ENCODE measurements at regions not wholly inside any gene's neighbourhood (a gene's known extent, or its start where the extent isn't known, plus 50 kb on each side); places are given as distances from the start of the nearest gene placed in this dataset.
"Not testable (repeated sequence)": the region's sequence is repeated elsewhere in the genome, so short reads cannot be mapped to it uniquely, and the experiment has no call there.

- H3K9me3 ChIP-seq, result no peaks in the 10 kb centered on the region
- no peaks in the 10 kb centered on the region for H3K27me3 ChIP-seq
- no peaks in the 10 kb centered on the region for H3K36me3 ChIP-seq
- no peak overlapping the region for H3K4me3 ChIP-seq
- H3K4me1 ChIP-seq, result no peaks in the 10 kb centered on the region
- DNase-seq (peak; percentile 30), ATAC-seq (no peak)
- no peak overlapping the region for H3K27ac ChIP-seq
- intact Hi-C loops (cut with DNase I), result no loop called here
- TF ChIP-seq, protein P1, sequence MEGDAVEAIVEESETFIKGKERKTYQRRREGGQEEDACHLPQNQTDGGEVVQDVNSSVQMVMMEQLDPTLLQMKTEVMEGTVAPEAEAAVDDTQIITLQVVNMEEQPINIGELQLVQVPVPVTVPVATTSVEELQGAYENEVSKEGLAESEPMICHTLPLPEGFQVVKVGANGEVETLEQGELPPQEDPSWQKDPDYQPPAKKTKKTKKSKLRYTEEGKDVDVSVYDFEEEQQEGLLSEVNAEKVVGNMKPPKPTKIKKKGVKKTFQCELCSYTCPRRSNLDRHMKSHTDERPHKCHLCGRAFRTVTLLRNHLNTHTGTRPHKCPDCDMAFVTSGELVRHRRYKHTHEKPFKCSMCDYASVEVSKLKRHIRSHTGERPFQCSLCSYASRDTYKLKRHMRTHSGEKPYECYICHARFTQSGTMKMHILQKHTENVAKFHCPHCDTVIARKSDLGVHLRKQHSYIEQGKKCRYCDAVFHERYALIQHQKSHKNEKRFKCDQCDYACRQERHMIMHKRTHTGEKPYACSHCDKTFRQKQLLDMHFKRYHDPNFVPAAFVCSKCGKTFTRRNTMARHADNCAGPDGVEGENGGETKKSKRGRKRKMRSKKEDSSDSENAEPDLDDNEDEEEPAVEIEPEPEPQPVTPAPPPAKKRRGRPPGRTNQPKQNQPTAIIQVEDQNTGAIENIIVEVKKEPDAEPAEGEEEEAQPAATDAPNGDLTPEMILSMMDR (IDR thresholded peaks at IDR 0.05), result no peak
Observed at GRCh38 chr12:37545759-37546158, 770.8 kb upstream of the ALG10B start.

DNA sequence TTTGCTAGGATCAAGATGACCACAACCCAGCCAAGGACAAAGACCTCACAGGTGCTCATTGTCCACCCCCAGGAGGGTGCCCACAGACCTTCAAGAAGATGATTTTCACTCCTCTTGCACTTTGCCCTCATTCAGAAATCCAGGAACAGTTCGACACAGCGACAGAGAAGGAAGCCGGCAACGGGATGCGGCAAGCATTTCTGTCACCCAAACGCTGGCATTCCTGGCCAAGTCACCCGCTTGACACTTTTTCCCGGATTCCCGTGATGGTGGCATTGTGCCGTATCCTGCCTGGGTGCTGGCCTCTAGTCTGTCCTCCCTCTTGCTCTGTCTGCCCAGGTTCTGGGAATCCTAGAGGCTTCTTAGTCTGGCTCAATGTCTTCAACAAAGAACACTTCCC is 770.4 kb upstream of the ALG10B start:
- TF ChIP-seq, protein P1 (IDR thresholded peaks at IDR 0.05), result no peak
- Histone ChIP-seq H3K4me1 (no peaks in the 10 kb centered on the region), H3K27ac (no peak overlapping the region), H3K27me3 (no peaks in the 10 kb centered on the region), H3K9me3 (no peaks in the 10 kb centered on the region), H3K36me3 (no peaks in the 10 kb centered on the region), H3K4me3 (no peak overlapping the region)
- ATAC-seq, result no peak
- intact Hi-C loops (cut with DNase I), result no loop called here
- peak; percentile 21 for DNase-seq

GRCh38 chr12:37546901-37547475 is 769.6 kb upstream of the ALG10B start:
- Histone ChIP-seq H3K4me3 (no peak overlapping the region), H3K9me3 (no peaks in the 10 kb centered on the region), H3K4me1 (no peaks in the 10 kb centered on the region), H3K36me3 (no peaks in the 10 kb centered on the region), H3K27me3 (no peaks in the 10 kb centered on the region), H3K27ac (no peak overlapping the region)
- TF ChIP-seq, protein P1 (IDR thresholded peaks at IDR 0.05), result no peak
- intact Hi-C loops (cut with DNase I), result no loop called here
- DNase-seq (peak; percentile 35), ATAC-seq (no peak)

DNA sequence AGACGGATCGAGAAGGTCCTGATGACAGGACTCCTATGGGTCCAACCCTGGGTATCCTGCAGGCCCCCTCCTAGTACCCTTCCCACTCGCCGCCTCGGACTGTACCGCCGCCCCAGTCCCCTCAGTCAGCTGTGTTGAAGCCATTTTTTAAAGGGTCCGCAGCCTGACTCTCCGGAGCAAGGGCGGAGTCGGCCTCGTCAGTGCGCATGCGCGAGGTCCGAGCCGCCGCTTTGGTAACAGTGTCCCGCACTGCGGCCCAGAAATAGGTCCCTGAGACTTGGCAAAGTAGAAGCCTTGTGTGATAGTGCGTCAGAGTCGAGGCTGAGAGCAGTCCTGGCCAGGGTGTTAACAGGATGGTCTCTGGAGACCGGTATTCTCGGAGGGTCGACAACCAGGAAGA is 769.0 kb upstream of the ALG10B start:
- H3K27me3 ChIP-seq, result no peaks in the 10 kb centered on the region
- peak; percentile 26 for ATAC-seq
- H3K4me1 ChIP-seq, result no peaks in the 10 kb centered on the region
- peak; percentile 26 for DNase-seq
- no peaks in the 10 kb centered on the region for H3K36me3 ChIP-seq
- H3K4me3 ChIP-seq, result no peak overlapping the region
- TF ChIP-seq, protein P1 (IDR thresholded peaks at IDR 0.05), result no peak
- H3K9me3 ChIP-seq, result no peaks in the 10 kb centered on the region
- intact Hi-C loops (cut with DNase I), result no loop called here
- H3K27ac ChIP-seq, result no peak overlapping the region

DNA sequence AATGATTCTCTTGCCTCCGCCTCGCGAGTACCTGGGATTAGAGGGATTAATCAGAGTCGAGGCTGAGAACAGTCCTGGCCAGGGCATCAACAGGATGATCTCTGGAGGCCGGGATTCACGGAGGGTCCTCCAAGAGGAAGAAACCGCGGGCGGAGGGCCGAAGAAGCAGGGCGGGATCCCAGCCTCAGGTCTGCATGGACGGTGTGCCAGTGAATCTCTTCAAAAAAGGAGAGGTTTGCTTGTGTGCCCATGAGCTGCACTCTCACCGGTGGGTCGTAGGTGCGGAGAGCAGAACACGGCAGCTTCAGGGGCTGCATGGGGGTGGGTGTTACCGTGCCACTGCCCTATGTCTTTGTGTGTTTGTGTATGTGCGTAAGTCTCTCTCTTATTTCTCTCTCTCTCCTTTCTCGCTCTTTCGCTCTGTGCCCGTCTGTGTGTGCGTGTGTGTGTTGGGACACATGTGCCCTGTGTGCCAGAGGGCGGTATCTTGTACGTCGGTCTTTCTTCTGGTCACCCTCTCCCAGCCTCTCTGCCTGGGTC is 768.2 kb upstream of the ALG10B start:
- Histone ChIP-seq H3K27ac (no peak overlapping the region), H3K4me1 (no peaks in the 10 kb centered on the region), H3K36me3 (no peaks in the 10 kb centered on the region), H3K9me3 (no peaks in the 10 kb centered on the region), H3K4me3 (no peak overlapping the region), H3K27me3 (no peaks in the 10 kb centered on the region)
- DNase-seq (no peak), ATAC-seq (no peak)
- TF ChIP-seq, protein P1 (IDR thresholded peaks at IDR 0.05), result no peak
- intact Hi-C loops (cut with DNase I), result no loop called here

DNA sequence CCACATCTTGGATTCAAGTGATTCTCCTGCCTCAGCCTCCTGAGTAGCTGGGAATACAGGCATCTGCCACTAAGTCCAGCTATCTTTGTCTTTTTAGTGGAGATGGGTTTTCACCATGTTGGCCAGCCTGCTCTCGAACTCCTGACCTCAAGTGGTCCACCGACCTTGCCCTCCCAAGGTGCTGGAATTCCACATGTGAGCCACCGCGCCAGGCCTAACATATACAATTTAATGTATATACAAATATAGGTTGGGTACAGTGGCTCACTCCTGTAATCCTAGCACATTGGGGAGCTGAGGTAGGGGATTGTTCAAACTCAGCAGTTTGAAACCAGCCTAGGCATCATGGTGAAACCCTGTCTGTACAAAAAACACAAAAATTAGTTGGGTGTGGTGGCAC is 759.6 kb upstream of the ALG10B start:
- H3K4me1 ChIP-seq; ATAC-seq; intact Hi-C loops (cut with DNase I); H3K36me3 ChIP-seq; H3K27me3 ChIP-seq; H3K9me3 ChIP-seq; H3K27ac ChIP-seq; H3K4me3 ChIP-seq; DNase-seq: not testable (repeated sequence)
